ENCODE measurements at regions not wholly inside any gene's neighbourhood (a gene's known extent, or its start where the extent isn't known, plus 50 kb on each side); places are given as distances from the start of the nearest gene placed in this dataset.

DNA sequence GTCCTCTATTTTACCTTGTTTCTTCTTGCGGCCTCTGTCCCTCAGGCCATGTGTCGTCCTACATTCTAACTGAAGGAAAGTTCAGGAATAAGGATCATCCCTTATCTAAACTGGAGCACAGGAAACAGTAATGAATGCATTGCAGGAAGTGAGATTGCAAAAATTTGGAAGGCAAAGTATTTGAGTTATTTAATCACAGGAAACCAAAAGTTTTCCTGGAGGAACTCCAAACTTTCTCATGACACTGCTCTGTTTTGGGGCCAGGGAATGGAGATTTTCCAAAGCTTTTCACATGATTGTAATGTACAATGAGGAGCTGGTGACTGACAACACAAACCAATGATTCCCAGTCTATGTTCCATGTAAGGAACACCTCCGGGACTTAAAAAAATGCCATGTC, 57.8 kb upstream of the PLSCR4 start:
- peak; percentile 99 for DNase-seq (ENCODE audit: low read depth in 2 of 2)

DNA sequence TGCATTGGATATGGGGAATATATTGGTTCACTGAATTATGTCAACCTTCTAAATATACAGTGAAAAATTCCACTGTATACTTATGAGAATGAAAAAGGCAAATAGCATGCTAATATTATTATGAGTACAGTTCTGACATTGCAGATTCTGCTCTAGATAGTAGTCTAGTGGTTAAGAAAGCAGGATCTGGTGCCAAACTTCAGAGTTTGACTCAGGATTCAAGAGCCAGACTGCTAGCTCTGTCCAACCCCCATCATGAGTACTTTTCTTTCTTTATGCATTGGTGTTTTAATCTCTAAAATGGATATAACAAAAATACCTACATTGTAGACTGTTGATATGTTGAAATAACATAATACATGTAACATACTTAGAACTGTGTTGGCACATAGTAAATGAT, 57.3 kb upstream of the PLSCR4 start:
- DNase-seq (ENCODE audit: low read depth in 2 of 2): peak; percentile 62 to 85

DNA sequence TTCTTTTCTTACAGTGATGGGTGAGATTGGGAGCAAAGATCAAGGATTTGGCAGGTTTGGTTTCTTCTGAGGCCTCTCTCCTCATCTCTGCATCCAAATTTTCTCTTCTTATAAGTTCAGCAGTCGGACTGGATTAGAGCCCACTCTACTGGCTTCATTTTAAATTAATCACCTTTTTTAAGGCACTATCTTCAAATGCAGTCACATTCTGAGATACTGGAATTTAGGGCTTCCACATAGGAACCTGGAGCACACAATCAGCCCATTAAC, 56.5 kb upstream of the PLSCR4 start:
- DNase-seq (ENCODE audit: low read depth in 2 of 2): peak in 1 of 2 donors; percentile 13

DNA sequence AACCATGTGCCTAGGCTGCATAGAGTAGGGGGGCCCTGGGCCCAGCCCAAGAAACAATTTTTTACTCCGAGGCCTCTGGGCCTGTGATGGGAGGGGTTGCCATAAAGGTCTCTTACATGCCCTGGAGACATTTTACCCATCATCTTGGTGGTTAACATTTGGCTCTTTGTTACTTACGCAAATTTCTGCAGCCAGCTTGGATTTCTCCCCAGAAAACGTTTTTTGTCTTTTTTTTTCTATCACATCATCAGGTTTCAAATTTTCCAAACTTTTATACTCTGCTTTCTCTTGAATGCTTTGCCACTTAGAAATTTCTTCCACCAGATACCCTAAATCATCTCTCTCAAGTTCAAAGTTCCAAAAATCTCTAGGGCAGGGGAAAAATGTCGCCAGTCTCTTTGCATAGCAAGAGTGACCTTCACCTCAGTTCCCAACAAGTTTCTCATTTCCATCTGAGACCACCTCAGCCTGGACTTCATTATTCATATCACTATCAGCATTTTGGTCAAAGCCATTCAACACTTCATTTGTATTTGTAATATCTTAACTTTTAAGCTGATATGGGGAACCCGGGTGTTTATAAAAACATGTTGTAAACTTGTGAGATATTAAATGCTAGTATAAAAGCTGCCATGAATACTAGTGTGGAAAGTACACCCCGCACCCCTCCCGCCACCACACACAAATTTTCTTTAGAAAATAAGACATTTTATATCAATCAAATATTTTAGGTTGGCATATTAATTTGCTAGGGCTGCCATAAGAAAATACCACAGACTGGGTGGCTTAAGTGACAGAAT, 56.0 kb upstream of the PLSCR4 start:
- no peak for DNase-seq (ENCODE audit: low read depth in 2 of 2)

DNA sequence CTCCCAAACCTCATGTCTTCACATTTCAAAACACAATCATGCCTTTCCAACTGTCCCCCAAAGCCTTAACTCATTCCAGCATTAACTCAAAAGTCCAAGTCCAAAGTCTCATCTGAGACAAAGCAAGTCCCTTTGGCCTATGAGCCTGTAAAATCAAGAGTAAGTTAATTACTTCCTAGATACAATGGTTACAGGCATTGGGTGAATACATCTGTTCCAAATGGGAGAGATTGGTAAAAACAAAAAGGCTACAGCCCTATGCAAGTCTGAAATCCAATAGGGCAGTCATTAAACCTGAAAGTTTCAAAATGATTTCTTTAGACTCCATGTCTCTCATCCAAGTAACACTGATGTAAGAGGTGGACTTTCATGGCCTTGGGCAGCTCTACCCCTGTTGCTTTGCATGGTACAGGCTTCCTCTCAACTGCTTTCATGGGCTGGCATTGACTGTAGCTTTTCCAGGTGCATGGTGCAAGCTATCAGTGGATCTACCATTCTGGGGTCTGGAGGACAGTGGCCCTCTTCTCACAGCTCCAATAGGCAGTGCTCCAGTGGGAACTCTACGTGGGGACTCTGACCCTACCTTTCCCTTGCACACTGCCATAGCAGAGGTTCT, 55.0 kb upstream of the PLSCR4 start:
- no peak for DNase-seq (ENCODE audit: low read depth in 2 of 2)

DNA sequence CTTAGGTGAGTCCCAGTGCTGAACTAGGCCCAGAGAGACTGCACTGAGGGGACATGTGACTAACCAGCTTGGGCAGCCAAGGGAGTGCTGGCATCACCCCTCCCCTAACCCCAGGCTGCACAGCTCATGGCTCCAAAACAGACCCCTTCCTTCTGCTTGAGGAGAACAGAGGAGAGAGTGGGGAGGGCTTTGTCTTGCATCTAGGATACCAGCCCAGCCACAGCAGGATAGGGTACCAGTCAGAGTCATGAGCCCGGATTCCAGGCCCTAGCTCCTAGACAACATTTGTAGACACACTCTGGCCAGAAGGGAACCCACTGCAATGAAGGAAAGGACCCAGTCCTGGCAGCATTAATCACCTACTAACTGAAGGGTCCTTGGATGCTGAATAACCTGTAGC, 49.9 kb upstream of the PLSCR4 start:
- no peak for DNase-seq (ENCODE audit: low read depth in 2 of 2)
